ENCODE measurements at regions not wholly inside any gene's neighbourhood (a gene's known extent, or its start where the extent isn't known, plus 50 kb on each side); places are given as distances from the start of the nearest gene placed in this dataset.

DNA sequence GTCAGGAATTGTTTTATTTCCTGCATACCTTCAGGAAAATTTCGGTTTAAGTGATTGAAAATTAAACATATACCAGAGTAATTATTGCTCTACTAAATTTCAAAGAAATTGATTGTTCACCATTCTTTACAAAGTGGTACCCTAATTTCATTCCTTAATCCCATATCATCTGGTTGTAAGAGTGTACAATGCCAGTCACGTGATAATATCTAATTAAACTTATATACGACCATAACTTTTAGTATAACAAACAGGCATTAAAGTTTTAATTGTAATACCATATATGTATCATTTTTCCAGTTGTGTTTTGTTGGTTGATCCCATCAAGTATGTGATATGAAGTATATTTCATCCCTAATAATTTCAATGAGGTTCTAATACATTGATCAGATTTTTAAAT is 74.8 kb upstream of the PLSCR5 start:
- DNase-seq (ENCODE audit: low spot score) (no peak), FAIRE-seq (no peak)

DNA sequence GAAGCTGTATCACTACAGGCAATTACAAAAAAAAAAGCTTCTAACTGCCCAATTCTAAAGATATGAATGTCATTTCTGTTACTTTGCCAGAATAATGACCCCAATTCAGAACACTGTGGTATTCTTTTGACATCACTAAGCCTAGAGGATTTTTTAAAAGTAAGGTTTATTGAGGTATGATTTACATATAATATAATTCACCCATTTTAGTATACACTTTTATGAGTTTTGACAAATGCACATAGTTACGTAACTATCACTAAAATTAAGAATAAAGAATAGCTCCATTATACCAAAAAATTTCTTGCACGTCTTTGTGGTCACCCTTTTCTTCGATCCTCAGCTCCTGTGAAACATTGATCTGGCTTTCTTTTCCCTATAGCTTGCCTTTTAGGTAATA is 74.0 kb upstream of the PLSCR5 start:
- DNase-seq (ENCODE audit: low spot score) (no peak), FAIRE-seq (no peak)

DNA sequence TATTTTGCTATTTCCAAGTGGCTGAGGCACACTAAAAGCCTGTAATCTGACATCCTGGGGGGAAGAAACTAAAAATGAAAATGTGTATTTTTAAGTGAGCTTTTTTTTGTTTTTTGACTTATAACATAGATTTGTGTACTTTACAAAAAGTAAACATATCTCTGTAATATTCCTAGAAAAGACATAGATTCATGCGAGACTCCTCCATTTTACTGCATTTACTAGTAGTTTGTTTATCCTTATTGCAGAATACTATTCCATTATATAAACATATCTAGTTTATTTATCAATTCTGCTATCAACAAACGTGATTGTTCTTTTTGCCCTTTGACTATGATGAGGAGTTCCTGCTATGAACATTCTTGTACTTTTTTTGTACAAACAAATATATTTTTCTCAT is 67.8 kb upstream of the PLSCR5 start:
- no peak for FAIRE-seq
- DNase-seq (ENCODE audit: low spot score), result no peak

DNA sequence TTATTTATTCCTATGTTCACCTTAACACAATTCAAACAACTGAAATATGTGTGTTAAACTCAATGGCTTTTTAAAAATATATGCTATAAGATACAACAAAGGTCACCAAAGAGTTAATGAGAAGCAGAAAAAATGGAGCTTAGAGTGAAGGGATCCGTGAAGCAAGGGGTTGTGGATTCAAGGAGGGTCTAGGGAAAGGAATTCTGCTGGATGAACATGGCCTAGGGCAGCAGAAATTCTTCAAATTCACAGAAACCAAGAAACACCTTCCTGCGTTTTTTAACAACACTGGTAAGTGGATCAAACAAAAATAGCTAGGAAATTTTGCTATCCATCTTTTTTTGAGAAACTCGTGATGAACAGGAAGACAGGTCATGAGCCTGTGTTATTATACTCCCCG is 59.3 kb upstream of the PLSCR5 start:
- DNase-seq (ENCODE audit: low spot score) (no peak), FAIRE-seq (no peak)

DNA sequence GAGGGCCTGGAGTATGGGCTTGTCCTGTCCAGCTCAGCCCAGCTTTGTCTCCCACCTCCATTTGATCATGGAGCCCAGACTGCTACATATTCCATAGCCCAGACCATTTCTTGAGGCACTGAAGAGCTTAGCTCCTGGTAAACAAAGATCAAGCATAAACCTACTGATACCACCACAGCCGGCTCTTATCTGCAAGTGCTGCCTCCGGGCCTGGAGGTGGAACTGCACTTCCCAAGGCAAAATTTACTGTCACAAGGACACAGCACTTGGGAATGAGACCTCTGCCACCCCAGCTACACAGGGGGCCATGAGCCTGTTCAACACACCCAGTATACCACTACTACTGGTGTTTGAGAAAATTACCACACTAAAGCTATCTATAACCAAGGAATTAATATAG is 53.7 kb upstream of the PLSCR5 start:
- FAIRE-seq (no peak), DNase-seq (ENCODE audit: low spot score) (no peak)

DNA sequence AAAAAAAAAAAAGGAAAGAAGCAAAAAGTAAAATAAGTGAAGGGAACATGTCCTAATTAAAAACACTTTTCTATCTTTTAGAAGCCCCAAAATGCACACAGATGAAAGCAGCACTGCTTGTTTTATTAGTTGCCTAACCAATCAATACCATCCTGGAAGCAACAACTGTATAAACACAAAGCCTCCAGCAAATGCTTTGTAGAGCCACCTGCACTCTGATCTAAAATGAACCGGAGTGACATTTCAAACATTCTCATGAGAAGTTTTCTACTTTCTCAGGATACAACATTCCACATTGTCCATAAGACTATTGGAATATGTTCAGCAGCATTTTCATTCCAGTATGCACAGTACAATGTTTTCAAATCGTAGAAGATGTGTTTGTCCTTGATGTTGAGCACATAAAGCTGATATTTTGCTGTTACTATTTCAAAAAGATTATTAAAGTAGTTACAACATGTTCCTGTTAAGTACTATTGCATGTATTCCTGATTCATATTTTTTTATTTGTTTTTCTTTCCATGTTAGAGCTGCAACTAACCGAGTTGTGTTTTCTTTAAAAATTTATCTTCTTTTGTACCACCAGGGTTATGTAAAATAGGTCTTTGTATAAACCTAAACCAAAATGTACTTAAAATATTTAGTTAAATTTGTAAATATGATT is 50.3 kb upstream of the PLSCR5 start:
- FAIRE-seq, result no peak
- no peak for DNase-seq (ENCODE audit: low spot score)
